Coronary artery (tissue), 2 donors: ENCODE measurements at regions not wholly inside any gene's neighbourhood (a gene's known extent, or its start where the extent isn't known, plus 50 kb on each side); places are given as distances from the start of the nearest gene placed in this dataset.

ENCODE experiments used
- DNase-seq: peaks from one replicate; pipeline ENCODE4 v3.0.0-alpha.2; 2017; ENCODE audit warnings: low spot score
- H3K27ac ChIP-seq, 2 donors: fragments of 200-600 bp; sonication (generic); one replicate each; pipeline ENCODE4 v1.5.1; 2016 to 2019
- H3K4me3 ChIP-seq: fragments of 200-600 bp; sonication (generic); 2 replicates; pipeline ENCODE4 v1.5.1; 2016; ENCODE audit warnings: mild to moderate bottlenecking, moderate library complexity
- CTCF ChIP-seq: fragments of 200-600 bp; sonication (generic); IDR thresholded peaks from one replicate; pipeline ENCODE4 v1.5.1; 2019; ENCODE audit warnings: antibody characterized with exemption

- Histone ChIP-seq H3K4me3 (no peak overlapping the region), H3K27ac (no peak overlapping the region)
- no peak for TF ChIP-seq CTCF
- no peak for DNase-seq
Observed at GRCh38 chr3:73783811-73784210, 159.1 kb upstream of the PDZRN3 start.

- Histone ChIP-seq H3K27ac (peak overlapping the region in 1 of 2 donors; percentile 0), H3K4me3 (no peak overlapping the region)
- no peak for TF ChIP-seq CTCF
- DNase-seq, result no peak
Observed at GRCh38 chr3:73781541-73781940, 156.8 kb upstream of the PDZRN3 start.

- TF ChIP-seq CTCF, result no peak
- Histone ChIP-seq H3K4me3 (no peak overlapping the region), H3K27ac (no peak overlapping the region)
- no peak for DNase-seq
Observed at GRCh38 chr3:73774645-73775044, 149.9 kb upstream of the PDZRN3 start.

GRCh38 chr3:73773233-73773632, 148.5 kb upstream of the PDZRN3 start:
- no peak for TF ChIP-seq CTCF
- DNase-seq, result no peak
- H3K27ac ChIP-seq, result peak overlapping the region in 1 of 2 donors; percentile 75
- H3K4me3 ChIP-seq, result no peak overlapping the region

- TF ChIP-seq CTCF, result no peak
- DNase-seq, result no peak
- H3K4me3 ChIP-seq, result no peak overlapping the region
- peak overlapping the region; percentile 15 to 75 for H3K27ac ChIP-seq
Observed at GRCh38 chr3:73772076-73772886, 147.5 kb upstream of the PDZRN3 start.

- TF ChIP-seq CTCF, result no peak
- no peak for DNase-seq
- Histone ChIP-seq H3K4me3 (no peak overlapping the region), H3K27ac (peak overlapping the region in 1 of 2 donors; percentile 31)
Observed at GRCh38 chr3:73768524-73769308, 144.0 kb upstream of the PDZRN3 start.
